ENCODE measurements at regions not wholly inside any gene's neighbourhood (a gene's known extent, or its start where the extent isn't known, plus 50 kb on each side); places are given as distances from the start of the nearest gene placed in this dataset.
"Not testable (repeated sequence)": the region's sequence is repeated elsewhere in the genome, so short reads cannot be mapped to it uniquely, and the experiment has no call there.

DNA sequence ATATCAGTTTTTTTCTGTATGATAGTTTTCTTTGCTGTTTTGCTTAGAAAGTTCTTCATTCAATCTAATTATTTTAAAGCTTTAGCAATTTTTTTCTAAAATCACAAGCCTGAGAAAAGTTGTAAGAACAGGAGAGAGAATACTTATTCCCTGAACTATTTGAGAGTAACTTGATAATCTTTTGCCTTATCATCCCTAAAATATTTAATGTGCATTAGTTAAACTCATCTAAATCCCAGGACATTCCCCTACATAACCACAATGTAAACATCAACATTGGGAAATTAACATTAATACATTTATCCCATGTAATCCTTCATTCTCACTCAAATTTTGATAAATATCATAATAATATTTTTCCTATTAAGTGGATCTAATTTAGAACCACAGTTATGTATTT lies 241.8 kb downstream of the CD109 start:
- Histone ChIP-seq H3K27me3 (no peaks in the 10 kb centered on the region), H3K36me3 (no peaks in the 10 kb centered on the region), H3K9me3 (no peaks in the 10 kb centered on the region), H3K4me3 (ENCODE audit: low read depth, low read length) (no peak overlapping the region), H3K4me1 (no peaks in the 10 kb centered on the region)
- TF ChIP-seq, protein P1, sequence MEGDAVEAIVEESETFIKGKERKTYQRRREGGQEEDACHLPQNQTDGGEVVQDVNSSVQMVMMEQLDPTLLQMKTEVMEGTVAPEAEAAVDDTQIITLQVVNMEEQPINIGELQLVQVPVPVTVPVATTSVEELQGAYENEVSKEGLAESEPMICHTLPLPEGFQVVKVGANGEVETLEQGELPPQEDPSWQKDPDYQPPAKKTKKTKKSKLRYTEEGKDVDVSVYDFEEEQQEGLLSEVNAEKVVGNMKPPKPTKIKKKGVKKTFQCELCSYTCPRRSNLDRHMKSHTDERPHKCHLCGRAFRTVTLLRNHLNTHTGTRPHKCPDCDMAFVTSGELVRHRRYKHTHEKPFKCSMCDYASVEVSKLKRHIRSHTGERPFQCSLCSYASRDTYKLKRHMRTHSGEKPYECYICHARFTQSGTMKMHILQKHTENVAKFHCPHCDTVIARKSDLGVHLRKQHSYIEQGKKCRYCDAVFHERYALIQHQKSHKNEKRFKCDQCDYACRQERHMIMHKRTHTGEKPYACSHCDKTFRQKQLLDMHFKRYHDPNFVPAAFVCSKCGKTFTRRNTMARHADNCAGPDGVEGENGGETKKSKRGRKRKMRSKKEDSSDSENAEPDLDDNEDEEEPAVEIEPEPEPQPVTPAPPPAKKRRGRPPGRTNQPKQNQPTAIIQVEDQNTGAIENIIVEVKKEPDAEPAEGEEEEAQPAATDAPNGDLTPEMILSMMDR (IDR thresholded peaks at IDR 0.05; ENCODE audit: low read depth, low read length) = no peak
- DNase-seq = no peak

DNA sequence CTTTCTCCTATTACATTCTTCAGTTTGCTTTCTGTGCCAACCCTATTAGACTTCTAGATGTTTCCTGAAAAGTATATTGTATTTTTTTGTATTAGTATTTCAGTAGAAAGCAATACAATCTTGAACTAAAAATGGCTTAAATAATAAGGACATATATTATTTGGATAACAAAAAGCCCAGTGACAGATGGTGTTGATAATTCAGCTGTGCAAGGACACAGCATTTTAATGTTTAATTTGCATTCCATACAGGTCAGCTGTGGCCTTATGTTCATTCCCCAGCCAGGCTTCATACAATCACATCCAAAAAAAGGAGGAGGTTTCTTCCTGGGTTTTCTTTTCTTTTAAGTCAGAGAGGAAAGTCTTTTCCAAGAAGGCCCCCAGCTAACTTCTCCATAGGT lies 236.9 kb downstream of the CD109 start:
- no peaks in the 10 kb centered on the region for H3K36me3 ChIP-seq
- TF ChIP-seq, protein P1 (IDR thresholded peaks at IDR 0.05; ENCODE audit: low read depth, low read length) = no peak
- H3K9me3 ChIP-seq = no peaks in the 10 kb centered on the region
- no peak overlapping the region for H3K4me3 ChIP-seq (ENCODE audit: low read depth, low read length)
- H3K4me1 ChIP-seq = no peaks in the 10 kb centered on the region
- H3K27me3 ChIP-seq = no peaks in the 10 kb centered on the region
- DNase-seq = no peak

DNA sequence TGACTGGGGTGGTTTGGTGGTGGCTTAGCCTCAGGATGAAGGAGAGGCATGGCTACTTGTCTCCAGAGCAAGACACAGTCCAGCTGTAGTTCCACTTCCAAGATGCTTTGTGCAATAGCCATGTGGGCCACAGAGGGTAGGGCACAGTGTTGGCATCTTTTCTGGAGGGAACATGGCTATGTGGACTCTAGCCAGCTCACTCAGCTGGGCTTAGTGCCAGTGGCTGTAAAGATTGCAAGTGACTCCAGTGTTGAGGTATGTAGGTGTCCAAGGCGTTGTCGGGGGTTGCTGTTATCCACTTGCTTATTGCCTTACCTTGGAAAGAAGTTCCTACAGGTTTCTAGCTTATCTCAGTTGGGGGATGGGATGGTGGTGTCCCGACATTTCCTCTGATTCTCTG lies 233.4 kb downstream of the CD109 start:
- Histone ChIP-seq H3K27me3 (no peaks in the 10 kb centered on the region), H3K9me3 (no peaks in the 10 kb centered on the region), H3K4me1 (no peaks in the 10 kb centered on the region), H3K36me3 (no peaks in the 10 kb centered on the region), H3K4me3 (ENCODE audit: low read depth, low read length) (no peak overlapping the region)
- DNase-seq = no peak
- TF ChIP-seq, protein P1 (IDR thresholded peaks at IDR 0.05; ENCODE audit: low read depth, low read length) = no peak

DNA sequence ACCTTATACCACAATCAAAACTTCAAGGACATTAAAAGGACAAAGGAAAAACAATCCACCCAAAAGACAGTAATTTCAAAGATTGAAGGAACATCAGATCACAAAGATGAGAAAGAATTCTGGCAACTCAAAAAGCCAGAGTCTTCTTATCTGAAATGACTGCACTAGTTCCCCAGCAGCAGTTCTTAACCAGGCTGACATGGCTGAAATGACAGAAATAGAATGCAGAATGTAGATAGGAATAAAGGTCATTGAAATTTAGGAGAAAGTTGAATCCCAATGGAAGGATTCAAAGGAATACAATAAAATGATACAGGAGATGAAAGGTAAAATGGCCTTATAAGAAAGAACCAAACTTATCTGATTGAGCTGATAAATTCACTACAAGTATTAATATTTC lies 231.4 kb downstream of the CD109 start:
- Histone ChIP-seq H3K9me3 (no peaks in the 10 kb centered on the region), H3K4me1 (no peaks in the 10 kb centered on the region), H3K36me3 (no peaks in the 10 kb centered on the region), H3K27me3 (no peaks in the 10 kb centered on the region), H3K4me3 (ENCODE audit: low read depth, low read length) (no peak overlapping the region)
- DNase-seq = no peak
- TF ChIP-seq, protein P1 (IDR thresholded peaks at IDR 0.05; ENCODE audit: low read depth, low read length) = no peak

DNA sequence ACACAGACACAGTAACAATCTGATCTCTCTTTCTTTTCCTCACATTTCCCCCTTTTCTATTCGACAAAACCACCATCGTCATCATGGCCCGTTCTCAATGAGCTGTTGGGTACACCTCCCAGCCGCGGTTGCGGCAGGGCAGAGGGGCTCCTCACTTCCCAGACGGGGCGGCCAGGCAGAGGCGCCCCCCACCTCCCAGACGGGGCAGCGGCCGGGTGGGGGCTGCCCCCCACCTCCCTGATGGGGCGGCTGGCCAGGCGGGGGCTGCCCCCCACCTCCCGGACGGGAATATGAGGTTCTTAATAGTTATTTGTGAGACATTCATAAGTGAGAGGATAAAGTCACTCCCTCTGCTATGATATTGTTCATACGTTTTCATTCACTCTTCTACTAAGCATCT lies 229.7 kb downstream of the CD109 start:
- not testable (repeated sequence) for H3K4me1 ChIP-seq; H3K27me3 ChIP-seq; DNase-seq; H3K36me3 ChIP-seq; H3K9me3 ChIP-seq; H3K4me3 ChIP-seq (ENCODE audit: low read depth, low read length)

DNA sequence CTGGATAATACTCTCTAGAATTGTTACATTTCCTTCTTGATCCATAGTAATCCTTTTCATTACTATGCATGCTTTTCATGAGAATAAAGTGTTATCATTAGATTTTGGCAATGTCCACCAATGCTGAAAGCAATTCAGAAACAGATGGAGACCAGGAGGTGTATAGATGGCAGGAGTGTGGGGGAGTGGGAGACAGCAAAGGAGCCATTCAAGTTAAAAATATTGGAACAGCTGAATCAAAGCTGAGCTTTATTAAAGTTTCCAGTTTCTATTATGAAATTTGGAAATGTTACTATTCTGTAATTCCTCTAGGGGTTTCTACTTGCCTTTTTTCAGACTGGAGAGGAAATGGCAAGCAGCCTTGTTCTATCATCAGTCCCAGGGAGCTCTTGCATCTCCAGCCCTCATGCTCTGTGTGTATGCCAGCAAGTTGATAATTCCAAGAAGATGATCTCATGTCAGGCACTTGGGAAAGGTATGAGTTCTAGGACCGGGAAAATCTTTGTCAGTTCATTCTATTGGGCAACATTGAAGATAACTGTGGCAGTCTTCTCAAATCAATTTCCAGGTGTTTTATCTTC lies 228.0 kb downstream of the CD109 start:
- no peaks in the 10 kb centered on the region for H3K27me3 ChIP-seq
- H3K4me3 ChIP-seq (ENCODE audit: low read depth, low read length) = no peak overlapping the region
- DNase-seq = no peak
- TF ChIP-seq, protein P1 (IDR thresholded peaks at IDR 0.05; ENCODE audit: low read depth, low read length) = no peak
- H3K9me3 ChIP-seq = no peaks in the 10 kb centered on the region
- no peaks in the 10 kb centered on the region for H3K4me1 ChIP-seq
- no peaks in the 10 kb centered on the region for H3K36me3 ChIP-seq

DNA sequence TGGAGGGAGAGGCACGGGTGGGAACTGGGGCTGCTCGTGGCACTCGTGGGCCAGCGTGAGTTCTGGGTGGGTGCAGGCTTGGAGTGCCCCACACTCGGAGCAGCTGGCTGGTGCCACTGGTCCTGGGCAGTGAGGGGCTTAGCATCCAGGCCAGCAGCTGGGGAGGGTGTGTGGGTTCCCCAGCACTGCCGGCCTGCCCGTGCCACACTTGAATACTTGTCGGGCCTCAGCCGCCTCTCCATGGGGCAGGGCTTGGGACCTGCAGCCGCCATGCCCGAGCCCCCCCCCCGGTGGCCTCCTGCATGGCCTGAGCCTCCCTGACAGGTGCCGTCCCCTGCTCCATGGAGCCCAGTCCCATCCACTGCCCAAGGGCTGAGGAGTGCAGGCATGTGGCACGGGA lies 207.2 kb downstream of the CD109 start:
- Histone ChIP-seq H3K4me1 (no peaks in the 10 kb centered on the region), H3K27me3 (no peaks in the 10 kb centered on the region), H3K36me3 (no peaks in the 10 kb centered on the region), H3K9me3 (no peaks in the 10 kb centered on the region), H3K4me3 (ENCODE audit: low read depth, low read length) (no peak overlapping the region)
- DNase-seq = no peak
- TF ChIP-seq, protein P1 (IDR thresholded peaks at IDR 0.05; ENCODE audit: low read depth, low read length) = no peak
